Stimulated activated naive CD8-positive, alpha-beta T cell treated with anti-CD3 and anti-CD28 coated beads, Interleukin-15, Interleukin-2, amounts not matched to agents 100 ng/mL and 50 ng/mL, for 24 hours (primary cell): ENCODE measurements at regions not wholly inside any gene's neighbourhood (a gene's known extent, or its start where the extent isn't known, plus 50 kb on each side); places are given as distances from the start of the nearest gene placed in this dataset.

Source experiments
- H3K27ac Mint-ChIP-seq: one replicate; pipeline ENCODE4 v1.8.0; 2021; ENCODE audit warnings: mild to moderate bottlenecking, mixed read lengths
- H3K27me3 Mint-ChIP-seq: one replicate; pipeline ENCODE4 v1.8.0; 2021; ENCODE audit warnings: mixed read lengths
- H3K36me3 Mint-ChIP-seq: one replicate; pipeline ENCODE4 v1.8.0; 2021; ENCODE audit warnings: low read depth, mixed read lengths
- H3K4me1 Mint-ChIP-seq: one replicate; pipeline ENCODE4 v1.8.0; 2021; ENCODE audit warnings: low read depth, mixed read lengths
- H3K4me3 Mint-ChIP-seq: one replicate; pipeline ENCODE4 v1.8.0; 2021; ENCODE audit warnings: mild to moderate bottlenecking, mixed read lengths
- H3K9me3 Mint-ChIP-seq: one replicate; pipeline ENCODE4 v1.8.0; 2021; ENCODE audit warnings: mixed read lengths

GRCh38 chr3:11698326-11699082, 54.8 kb upstream of the VGLL4 start:
- H3K27ac Mint-ChIP-seq, result no peak overlapping the region
- H3K36me3 Mint-ChIP-seq, result peaks cover 4% of the 10 kb centered on the region
- no peaks in the 10 kb centered on the region for H3K27me3 Mint-ChIP-seq
- H3K4me1 Mint-ChIP-seq, result no peaks in the 10 kb centered on the region
- H3K4me3 Mint-ChIP-seq, result no peak overlapping the region
- H3K9me3 Mint-ChIP-seq, result no peaks in the 10 kb centered on the region

GRCh38 chr3:11697701-11698100, 54.0 kb upstream of the VGLL4 start:
- no peaks in the 10 kb centered on the region for H3K27me3 Mint-ChIP-seq
- H3K4me3 Mint-ChIP-seq, result no peak overlapping the region
- H3K4me1 Mint-ChIP-seq, result no peaks in the 10 kb centered on the region
- H3K9me3 Mint-ChIP-seq, result no peaks in the 10 kb centered on the region
- peaks cover 4% of the 10 kb centered on the region for H3K36me3 Mint-ChIP-seq
- no peak overlapping the region for H3K27ac Mint-ChIP-seq

- H3K27me3 Mint-ChIP-seq, result no peaks in the 10 kb centered on the region
- no peak overlapping the region for H3K27ac Mint-ChIP-seq
- H3K36me3 Mint-ChIP-seq, result peaks cover 4% of the 10 kb centered on the region
- no peak overlapping the region for H3K4me3 Mint-ChIP-seq
- H3K4me1 Mint-ChIP-seq, result no peaks in the 10 kb centered on the region
- H3K9me3 Mint-ChIP-seq, result no peaks in the 10 kb centered on the region
Measured at GRCh38 chr3:11696054-11696453, 52.3 kb upstream of the VGLL4 start.
